ENCODE measurements at regions not wholly inside any gene's neighbourhood (a gene's known extent, or its start where the extent isn't known, plus 50 kb on each side); places are given as distances from the start of the nearest gene placed in this dataset.

DNA sequence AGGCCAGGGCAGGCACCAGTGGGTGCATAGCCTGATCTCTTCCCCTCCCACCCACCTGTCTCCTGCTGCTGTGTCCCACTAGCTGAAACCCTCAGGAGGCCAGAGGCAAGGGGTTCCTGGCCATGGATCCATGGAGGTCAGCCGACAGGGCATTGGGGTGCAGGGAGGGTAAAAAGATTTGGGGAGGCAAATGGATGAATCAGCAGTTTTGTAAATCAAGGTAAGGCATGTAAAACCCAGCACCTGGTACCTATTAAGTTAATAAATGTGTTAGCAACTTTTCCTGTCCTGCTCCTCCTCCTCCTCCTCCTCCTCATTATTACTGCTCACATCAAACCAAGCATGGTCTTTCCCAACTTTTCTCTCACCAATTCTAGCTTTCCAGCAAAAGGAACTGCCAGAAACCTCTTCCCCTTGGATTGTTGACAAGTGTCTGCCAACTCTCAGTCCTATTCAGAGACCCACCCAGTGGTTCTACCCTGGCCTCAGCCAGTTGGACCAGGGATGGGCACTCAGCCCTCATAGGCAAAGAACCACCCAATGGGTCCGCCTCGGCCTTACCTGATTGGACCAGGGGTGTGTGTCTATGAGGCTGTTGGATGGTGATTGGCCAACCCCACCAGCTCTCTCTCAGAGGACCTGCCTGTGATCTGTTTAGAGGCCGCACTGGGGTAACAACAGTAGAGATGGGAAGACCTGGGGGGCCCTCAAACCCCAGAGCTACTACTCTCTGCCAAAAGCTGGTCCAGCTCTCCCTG lies 155.7 kb upstream of the GSC start:
- TF ChIP-seq CTCF (IDR thresholded peaks at IDR 0.05) (no peak), EZH2 (IDR thresholded peaks at IDR 0.05) (no peak), EZH2phosphoT487 (IDR thresholded peaks at IDR 0.05) (no peak)

Measured in neural progenitor cell (in vitro differentiated cells).